ENCODE measurements at regions not wholly inside any gene's neighbourhood (a gene's known extent, or its start where the extent isn't known, plus 50 kb on each side); places are given as distances from the start of the nearest gene placed in this dataset.

- Histone ChIP-seq H3K4me3 (no peak overlapping the region), H3K27ac (no peak overlapping the region)
These were observed 181.2 kb upstream of the BTG1 start for GRCh38 chr12:92326877-92327276.

- H3K4me3 ChIP-seq: no peak overlapping the region
- no peak overlapping the region for H3K27ac ChIP-seq
These were observed 179.3 kb upstream of the BTG1 start for GRCh38 chr12:92324849-92325500.

GRCh38 chr12:92312463-92312964 is 166.9 kb upstream of the BTG1 start:
- H3K27ac ChIP-seq: no peak overlapping the region

GRCh38 chr12:92304371-92305055 is 158.9 kb upstream of the BTG1 start:
- no peak overlapping the region for H3K4me3 ChIP-seq
- peak overlapping the region in 8 of 21 experiments; percentile 4 to 43 (median 22) for H3K27ac ChIP-seq

More at GRCh38 chr12:92312463-92312964, 166.9 kb upstream of the BTG1 start:
- H3K4me3 ChIP-seq: no peak overlapping the region

- H3K27ac ChIP-seq: no peak overlapping the region
- no peak overlapping the region for H3K4me3 ChIP-seq
These were observed 156.6 kb upstream of the BTG1 start for GRCh38 chr12:92302041-92302829.

- H3K27ac ChIP-seq: no peak overlapping the region
- no peak overlapping the region for H3K4me3 ChIP-seq
These were observed 155.7 kb upstream of the BTG1 start for GRCh38 chr12:92301356-92301755.

GRCh38 chr12:92300777-92301176 is 155.1 kb upstream of the BTG1 start:
- no peak overlapping the region for H3K4me3 ChIP-seq
- no peak overlapping the region for H3K27ac ChIP-seq

- Histone ChIP-seq H3K27ac (no peak overlapping the region), H3K4me3 (no peak overlapping the region)
These were observed 154.1 kb upstream of the BTG1 start for GRCh38 chr12:92299744-92300143.

- Histone ChIP-seq H3K4me3 (no peak overlapping the region), H3K27ac (no peak overlapping the region)
These were observed 153.7 kb upstream of the BTG1 start for GRCh38 chr12:92299344-92299743.

- H3K4me3 ChIP-seq: no peak overlapping the region
- peak overlapping the region in 16 of 21 experiments; percentile 2 to 79 (median 50) for H3K27ac ChIP-seq
These were observed 152.5 kb upstream of the BTG1 start for GRCh38 chr12:92297932-92298696.

GRCh38 chr12:92297405-92297804 is 151.8 kb upstream of the BTG1 start:
- Histone ChIP-seq H3K27ac (peak overlapping the region in 16 of 21 experiments; percentile 2 to 79 (median 50)), H3K4me3 (no peak overlapping the region)

GRCh38 chr12:92295523-92295922 is 149.9 kb upstream of the BTG1 start:
- H3K27ac ChIP-seq: no peak overlapping the region
- H3K4me3 ChIP-seq: no peak overlapping the region

- H3K4me3 ChIP-seq: no peak overlapping the region
- H3K27ac ChIP-seq: no peak overlapping the region
These were observed 149.2 kb upstream of the BTG1 start for GRCh38 chr12:92294676-92295440.

GRCh38 chr12:92292016-92292415 is 146.4 kb upstream of the BTG1 start:
- Histone ChIP-seq H3K4me3 (no peak overlapping the region), H3K27ac (no peak overlapping the region)

GRCh38 chr12:92290886-92291285 is 145.2 kb upstream of the BTG1 start:
- Histone ChIP-seq H3K27ac (no peak overlapping the region), H3K4me3 (no peak overlapping the region)

- Histone ChIP-seq H3K27ac (peak overlapping the region in 2 of 21 experiments; percentile 29 to 61), H3K4me3 (no peak overlapping the region)
These were observed 144.7 kb upstream of the BTG1 start for GRCh38 chr12:92290350-92290695.

GRCh38 chr12:92289629-92290349 is 144.1 kb upstream of the BTG1 start:
- no peak overlapping the region for H3K4me3 ChIP-seq
- H3K27ac ChIP-seq: peak overlapping the region in 2 of 21 experiments; percentile 29 to 61

- Histone ChIP-seq H3K27ac (peak overlapping the region in 3 of 21 experiments; percentile 0 to 15 (median 2)), H3K4me3 (no peak overlapping the region)
These were observed 142.9 kb upstream of the BTG1 start for GRCh38 chr12:92288561-92288960.
